Stimulated activated naive CD8-positive, alpha-beta T cell treated with anti-CD3 and anti-CD28 coated beads, Interleukin-15, Interleukin-2, amounts not matched to agents 100 U/mL and 50 U/mL, for 24 hours (primary cell): ENCODE measurements at regions not wholly inside any gene's neighbourhood (a gene's known extent, or its start where the extent isn't known, plus 50 kb on each side); places are given as distances from the start of the nearest gene placed in this dataset.

Source experiments
- ATAC-seq: fragments of 150-1000 bp; cut with Tn5 transposase; one replicate; pipeline ENCODE4 v1.10.0; 2021
- DNase-seq: peaks from one replicate; pipeline ENCODE4 v3.0.0; 2021

GRCh38 chr10:43727935-43728334, 79.3 kb upstream of the ZNF32 start:
- ATAC-seq, result no peak
- DNase-seq, result no peak

GRCh38 chr10:43715334-43715733, 66.7 kb upstream of the ZNF32 start:
- ATAC-seq (no peak), DNase-seq (no peak)

GRCh38 chr10:43712821-43713584, 64.3 kb upstream of the ZNF32 start:
- ATAC-seq, result no peak
- DNase-seq, result no peak

- DNase-seq, result no peak
- ATAC-seq, result no peak
Measured at GRCh38 chr10:43710772-43711471, 62.2 kb upstream of the ZNF32 start.

- DNase-seq, result no peak
- no peak for ATAC-seq
Measured at GRCh38 chr10:43708262-43708661, 59.6 kb upstream of the ZNF32 start.

- DNase-seq (no peak), ATAC-seq (no peak)
Measured at GRCh38 chr10:43707770-43708169, 59.1 kb upstream of the ZNF32 start.

GRCh38 chr10:43706166-43706565, 57.5 kb upstream of the ZNF32 start:
- ATAC-seq (no peak), DNase-seq (no peak)

- ATAC-seq, result no peak
- DNase-seq, result no peak
Measured at GRCh38 chr10:43703286-43703685, 54.6 kb upstream of the ZNF32 start.

- DNase-seq, result no peak
- no peak for ATAC-seq
Measured at GRCh38 chr10:43702936-43703281, 54.2 kb upstream of the ZNF32 start.

- DNase-seq (no peak), ATAC-seq (no peak)
Measured at GRCh38 chr10:43702213-43702935, 53.7 kb upstream of the ZNF32 start.

- DNase-seq (no peak), ATAC-seq (no peak)
Measured at GRCh38 chr10:43701295-43701694, 52.6 kb upstream of the ZNF32 start.

- no peak for DNase-seq
Measured at GRCh38 chr10:43700306-43700705, 51.6 kb upstream of the ZNF32 start.

GRCh38 chr10:43699516-43699915, 50.8 kb upstream of the ZNF32 start:
- no peak for ATAC-seq

More at GRCh38 chr10:43700306-43700705, 51.6 kb upstream of the ZNF32 start:
- no peak for ATAC-seq

More at GRCh38 chr10:43699516-43699915, 50.8 kb upstream of the ZNF32 start:
- DNase-seq, result no peak
